GM12878 (cell line): ENCODE measurements at regions not wholly inside any gene's neighbourhood (a gene's known extent, or its start where the extent isn't known, plus 50 kb on each side); places are given as distances from the start of the nearest gene placed in this dataset.

ENCODE experiments used
- ATF2 ChIP-seq: IDR thresholded peaks from 2 replicates; pipeline ENCODE4 v1.6.1; 2012; ENCODE audit warnings: low read length, inconsistent platforms
- BCLAF1 ChIP-seq: fragments of 450-650 bp; IDR thresholded peaks from 2 replicates; pipeline ENCODE4 v1.6.1; 2017; ENCODE audit warnings: antibody characterized with exemption, mild to moderate bottlenecking, moderate library complexity
- CHD2 ChIP-seq: IDR thresholded peaks from 2 replicates; pipeline ENCODE4 v1.6.1; 2011; ENCODE audit warnings: low read depth, low read length, improper control_type of control experiment, borderline replicate concordance
- ELK1 ChIP-seq: IDR thresholded peaks from 2 replicates; pipeline ENCODE4 v1.6.1; 2012; ENCODE audit warnings: low read depth, low read length, improper control_type of control experiment
- FOXM1 ChIP-seq: IDR thresholded peaks from 2 replicates; pipeline ENCODE4 v1.6.1; 2012; ENCODE audit warnings: low read depth, mild to moderate bottlenecking, inconsistent platforms, low read length, moderate library complexity
- HDAC2 ChIP-seq: fragments of 200-600 bp; sonication (generic); IDR thresholded peaks from 2 replicates; pipeline ENCODE4 v1.6.1; 2017
- NKRF ChIP-seq: fragments of 450-650 bp; conservative IDR thresholded peaks from 2 replicates; pipeline ENCODE4 v1.6.1; 2017; ENCODE audit warnings: mild to moderate bottlenecking, moderate library complexity
- NRF1 ChIP-seq: conservative IDR thresholded peaks from 2 replicates; pipeline ENCODE4 v1.6.1; 2011; ENCODE audit warnings: mild to moderate bottlenecking, low read depth, low read length, improper control_type of control experiment
- PKNOX1 ChIP-seq: fragments of 450-650 bp; IDR thresholded peaks from 2 replicates; pipeline ENCODE4 v1.6.1; 2016; ENCODE audit warnings: mild to moderate bottlenecking
- POLR2A ChIP-seq: IDR thresholded peaks from 2 replicates; pipeline ENCODE4 v1.6.1; 2011; ENCODE audit warnings: low read depth, mild to moderate bottlenecking, low read length
- POLR2AphosphoS2 ChIP-seq: IDR thresholded peaks from 2 replicates; pipeline ENCODE4 v1.6.1; 2011; ENCODE audit warnings: low read depth, mild to moderate bottlenecking, low read length, improper control_type of control experiment, moderate library complexity
- POLR2AphosphoS5 ChIP-seq: IDR thresholded peaks from 2 replicates; pipeline ENCODE4 v1.6.1; 2011; ENCODE audit warnings: mild to moderate bottlenecking, low read length, inconsistent platforms
- SMAD5 ChIP-seq: IDR thresholded peaks from 2 replicates; pipeline ENCODE4 v1.6.1; 2016; ENCODE audit warnings: antibody characterized with exemption, low read depth

- no peak for TF ChIP-seq BCLAF1
- TF ChIP-seq NKRF = no peak
- TF ChIP-seq CHD2 = no peak
- TF ChIP-seq PKNOX1 = no peak
- TF ChIP-seq NRF1 = no peak
- TF ChIP-seq SMAD5 = no peak
- no peak for TF ChIP-seq POLR2AphosphoS5
- TF ChIP-seq ATF2 = no peak
- no peak for TF ChIP-seq ELK1
- TF ChIP-seq FOXM1 = no peak
- no peak for TF ChIP-seq HDAC2
- TF ChIP-seq POLR2AphosphoS2 = no peak
- no peak for TF ChIP-seq POLR2A
Observed at GRCh38 chrX:35150052-35150451, 207.5 kb downstream of the FAM47B start.
